ENCODE measurements at regions not wholly inside any gene's neighbourhood (a gene's known extent, or its start where the extent isn't known, plus 50 kb on each side); places are given as distances from the start of the nearest gene placed in this dataset.

- Histone ChIP-seq H3K79me2 (ENCODE audit: control insufficient read depth, insufficient read depth, low read length) (no peaks in the 10 kb centered on the region), H3K27me3 (ENCODE audit: control insufficient read depth, extremely low read depth, insufficient read depth, low read length) (no peaks in the 10 kb centered on the region), H3K27ac (ENCODE audit: control insufficient read depth, insufficient read depth, low read length) (no peak overlapping the region), H3K36me3 (ENCODE audit: control insufficient read depth in 2 of 2, extremely low read depth in 1 of 2, insufficient read depth in 2 of 2, low read length in 2 of 2) (no peaks in the 10 kb centered on the region), H3K4me3 (ENCODE audit: control insufficient read depth in 2 of 3, extremely low read depth in 1 of 3, insufficient read depth in 2 of 3, low read depth in 1 of 3, low read length in 3 of 3) (no peak overlapping the region), H3K4me1 (ENCODE audit: control insufficient read depth, extremely low read depth, insufficient read depth, low read length) (peaks cover 8% of the 10 kb centered on the region), H3K4me2 (ENCODE audit: control insufficient read depth, extremely low read depth, insufficient read depth, low read depth, low read length) (no peak overlapping the region), H4K20me1 (ENCODE audit: control insufficient read depth, extremely low read depth, insufficient read depth, low read length) (no peaks in the 10 kb centered on the region), H3K9me3 (ENCODE audit: control insufficient read depth, low read depth, low read length) (no peaks in the 10 kb centered on the region), H3K9ac (ENCODE audit: control insufficient read depth, extremely low read depth, insufficient read depth, low read length) (no peak overlapping the region), H2AFZ (ENCODE audit: control insufficient read depth, low read length) (no peak overlapping the region), H3K9me1 (ENCODE audit: control insufficient read depth, extremely low read depth, insufficient read depth, low read length) (no peaks in the 10 kb centered on the region)
- DNase-seq (ENCODE audit: low read depth, low spot score) (no peak), FAIRE-seq (peak; percentile 5)
- TF ChIP-seq, protein P1, sequence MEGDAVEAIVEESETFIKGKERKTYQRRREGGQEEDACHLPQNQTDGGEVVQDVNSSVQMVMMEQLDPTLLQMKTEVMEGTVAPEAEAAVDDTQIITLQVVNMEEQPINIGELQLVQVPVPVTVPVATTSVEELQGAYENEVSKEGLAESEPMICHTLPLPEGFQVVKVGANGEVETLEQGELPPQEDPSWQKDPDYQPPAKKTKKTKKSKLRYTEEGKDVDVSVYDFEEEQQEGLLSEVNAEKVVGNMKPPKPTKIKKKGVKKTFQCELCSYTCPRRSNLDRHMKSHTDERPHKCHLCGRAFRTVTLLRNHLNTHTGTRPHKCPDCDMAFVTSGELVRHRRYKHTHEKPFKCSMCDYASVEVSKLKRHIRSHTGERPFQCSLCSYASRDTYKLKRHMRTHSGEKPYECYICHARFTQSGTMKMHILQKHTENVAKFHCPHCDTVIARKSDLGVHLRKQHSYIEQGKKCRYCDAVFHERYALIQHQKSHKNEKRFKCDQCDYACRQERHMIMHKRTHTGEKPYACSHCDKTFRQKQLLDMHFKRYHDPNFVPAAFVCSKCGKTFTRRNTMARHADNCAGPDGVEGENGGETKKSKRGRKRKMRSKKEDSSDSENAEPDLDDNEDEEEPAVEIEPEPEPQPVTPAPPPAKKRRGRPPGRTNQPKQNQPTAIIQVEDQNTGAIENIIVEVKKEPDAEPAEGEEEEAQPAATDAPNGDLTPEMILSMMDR (optimal IDR thresholded peaks at IDR 0.05 in 1 of 3, IDR thresholded peaks at IDR 0.05 in 1 of 3, conservative IDR thresholded peaks at IDR 0.05 in 1 of 3; ENCODE audit: extremely low read depth in 1 of 3, insufficient read depth in 2 of 3, low read length in 3 of 3), result no peak
- TF ChIP-seq EZH2 (IDR thresholded peaks at IDR 0.05; ENCODE audit: low read length), result no peak
- dilution Hi-C loops (cut with MboI; ENCODE audit: extremely low pct_ligation_motif_present, low sequenced_read_pairs), result no loop called here
Measured at GRCh38 chr12:67431411-67432020, 162.4 kb downstream of the CAND1 start.

- DNase-seq (ENCODE audit: low read depth, low spot score), result no peak
- Histone ChIP-seq H3K4me2 (ENCODE audit: control insufficient read depth, extremely low read depth, insufficient read depth, low read depth, low read length) (no peak overlapping the region), H3K4me3 (ENCODE audit: control insufficient read depth in 2 of 3, extremely low read depth in 1 of 3, insufficient read depth in 2 of 3, low read depth in 1 of 3, low read length in 3 of 3) (no peak overlapping the region), H3K36me3 (ENCODE audit: control insufficient read depth in 2 of 2, extremely low read depth in 1 of 2, insufficient read depth in 2 of 2, low read length in 2 of 2) (no peaks in the 10 kb centered on the region), H2AFZ (ENCODE audit: control insufficient read depth, low read length) (no peak overlapping the region), H4K20me1 (ENCODE audit: control insufficient read depth, extremely low read depth, insufficient read depth, low read length) (no peaks in the 10 kb centered on the region), H3K79me2 (ENCODE audit: control insufficient read depth, insufficient read depth, low read length) (no peaks in the 10 kb centered on the region), H3K27ac (ENCODE audit: control insufficient read depth, insufficient read depth, low read length) (no peak overlapping the region), H3K9ac (ENCODE audit: control insufficient read depth, extremely low read depth, insufficient read depth, low read length) (no peak overlapping the region), H3K4me1 (ENCODE audit: control insufficient read depth, extremely low read depth, insufficient read depth, low read length) (no peaks in the 10 kb centered on the region), H3K9me1 (ENCODE audit: control insufficient read depth, extremely low read depth, insufficient read depth, low read length) (no peaks in the 10 kb centered on the region), H3K9me3 (ENCODE audit: control insufficient read depth, low read depth, low read length) (no peaks in the 10 kb centered on the region), H3K27me3 (ENCODE audit: control insufficient read depth, extremely low read depth, insufficient read depth, low read length) (no peaks in the 10 kb centered on the region)
- no peak for TF ChIP-seq EZH2 (IDR thresholded peaks at IDR 0.05; ENCODE audit: low read length)
- no peak for FAIRE-seq
- dilution Hi-C loops (cut with MboI; ENCODE audit: extremely low pct_ligation_motif_present, low sequenced_read_pairs), result no loop called here
Measured at GRCh38 chr12:67433385-67434175, 164.4 kb downstream of the CAND1 start.

Data from keratinocyte (primary cell).